GM21619 (cell line): ENCODE measurements at regions not wholly inside any gene's neighbourhood (a gene's known extent, or its start where the extent isn't known, plus 50 kb on each side); places are given as distances from the start of the nearest gene placed in this dataset.
"Not testable (repeated sequence)": the region's sequence is repeated elsewhere in the genome, so short reads cannot be mapped to it uniquely, and the experiment has no call there.

Experiments used
- ATAC-seq: cut with Tn5 transposase; IDR thresholded peaks from one replicate; pipeline ENCODE4 v1.9.1; 2021; ENCODE audit not compliant: unreplicated experiment

GRCh38 chr18:43936176-43936575, 658.9 kb upstream of the SYT4 start:
- no peak for ATAC-seq

GRCh38 chr18:43949291-43949690, 672.0 kb upstream of the SYT4 start:
- ATAC-seq, result no peak

GRCh38 chr18:43950062-43950461, 672.8 kb upstream of the SYT4 start:
- no peak for ATAC-seq

DNA sequence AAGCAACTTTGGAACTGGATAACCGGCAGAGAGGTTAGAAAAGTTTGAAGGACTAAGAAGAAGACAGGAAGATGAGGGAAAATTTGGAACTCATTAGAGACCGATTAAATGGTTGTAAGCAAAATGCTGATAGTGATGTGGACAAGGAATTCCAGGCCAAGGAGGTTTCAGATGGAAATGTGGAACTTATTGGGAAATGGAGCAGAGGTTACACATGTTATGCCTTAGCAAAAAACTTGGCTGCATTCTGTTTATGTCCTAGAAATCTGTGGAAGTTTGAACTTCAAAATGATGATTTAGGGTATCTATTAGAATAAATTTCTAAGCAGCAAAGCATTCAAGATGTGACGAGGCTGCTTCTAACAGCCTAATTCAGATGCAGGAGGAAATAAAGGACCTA, 675.1 kb upstream of the SYT4 start:
- ATAC-seq, result no peak

- ATAC-seq, result no peak
Measured at GRCh38 chr18:43961722-43962121, 684.4 kb upstream of the SYT4 start.

DNA sequence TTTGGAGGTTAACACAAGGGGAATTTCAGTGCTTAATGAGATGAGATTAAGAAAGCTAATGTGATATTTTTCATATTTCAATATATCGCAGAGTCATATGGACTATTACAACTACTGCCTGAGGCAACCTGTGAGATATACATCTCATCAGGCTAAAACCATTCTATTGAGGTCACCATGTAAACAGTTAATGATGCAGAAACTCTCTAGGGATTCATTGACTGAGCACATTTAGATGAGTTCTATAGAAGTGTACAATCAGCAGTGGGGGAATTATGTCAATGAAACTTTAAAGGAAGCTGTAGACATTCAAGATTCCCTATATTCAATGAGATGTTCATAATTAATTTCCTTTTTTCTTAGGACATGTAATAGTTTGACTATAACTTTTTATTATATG, 687.4 kb upstream of the SYT4 start:
- no peak for ATAC-seq

GRCh38 chr18:43965691-43966090, 688.4 kb upstream of the SYT4 start:
- no peak for ATAC-seq

DNA sequence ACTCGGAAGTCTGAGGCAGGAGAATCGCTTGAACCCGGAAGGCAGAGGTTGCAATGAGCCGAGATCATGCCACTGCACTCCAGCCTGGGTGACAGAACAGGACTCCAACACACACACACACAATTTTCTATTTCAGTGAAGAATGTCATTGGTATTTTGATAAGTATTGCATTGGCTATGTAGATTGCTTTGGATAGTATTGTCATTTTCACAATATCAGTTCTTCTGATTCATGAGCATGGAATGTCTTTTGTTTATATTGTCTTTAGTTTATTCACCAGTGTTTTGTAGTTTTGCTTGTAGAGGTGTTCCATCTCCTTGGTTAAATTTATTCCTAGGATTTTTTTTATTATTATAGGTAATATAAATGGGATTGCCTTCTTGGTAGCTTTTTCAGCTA, 693.4 kb upstream of the SYT4 start:
- ATAC-seq, result no peak

DNA sequence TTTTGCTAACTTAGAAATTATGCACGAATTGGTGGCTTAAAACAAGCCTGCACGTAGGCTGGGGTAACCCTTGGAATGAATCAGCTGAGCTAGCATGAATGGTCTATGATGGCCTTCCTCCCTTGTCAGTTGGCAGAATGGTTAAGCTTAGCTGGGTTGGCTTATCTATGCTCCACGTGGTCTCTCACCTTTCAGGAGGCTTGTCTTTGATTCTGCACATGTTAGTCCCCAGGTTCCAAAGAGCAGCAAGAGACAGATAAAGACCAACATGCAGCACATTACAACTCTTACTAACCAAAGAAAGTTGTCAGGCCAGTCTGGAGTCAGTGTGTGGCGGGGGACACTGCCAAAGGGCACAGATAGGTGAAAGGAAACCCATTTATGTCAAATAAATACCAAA, 700.9 kb upstream of the SYT4 start:
- no peak for ATAC-seq

DNA sequence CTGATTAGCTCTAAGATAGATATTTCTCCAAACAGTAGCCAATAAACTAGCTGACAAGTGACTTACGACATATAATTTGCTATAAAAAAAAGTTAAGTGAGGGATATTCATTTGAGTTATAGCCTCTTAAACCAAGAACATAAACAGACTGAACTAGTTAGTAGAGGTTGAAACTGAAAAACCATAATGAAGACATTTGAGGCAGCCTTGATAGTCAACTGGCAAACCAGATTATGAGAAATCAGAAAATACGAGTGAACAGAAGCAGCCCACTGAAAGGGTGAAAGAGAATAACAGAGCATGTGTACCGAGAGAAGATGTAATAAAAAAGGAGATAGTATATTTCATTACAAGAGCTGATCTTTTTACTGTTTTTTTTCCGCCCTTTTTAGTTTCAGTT, 698.1 kb upstream of the SETBP1 start:
- ATAC-seq, result no peak

- not testable (repeated sequence) for ATAC-seq
Measured at GRCh38 chr18:43987061-43987460, 693.6 kb upstream of the SETBP1 start.

DNA sequence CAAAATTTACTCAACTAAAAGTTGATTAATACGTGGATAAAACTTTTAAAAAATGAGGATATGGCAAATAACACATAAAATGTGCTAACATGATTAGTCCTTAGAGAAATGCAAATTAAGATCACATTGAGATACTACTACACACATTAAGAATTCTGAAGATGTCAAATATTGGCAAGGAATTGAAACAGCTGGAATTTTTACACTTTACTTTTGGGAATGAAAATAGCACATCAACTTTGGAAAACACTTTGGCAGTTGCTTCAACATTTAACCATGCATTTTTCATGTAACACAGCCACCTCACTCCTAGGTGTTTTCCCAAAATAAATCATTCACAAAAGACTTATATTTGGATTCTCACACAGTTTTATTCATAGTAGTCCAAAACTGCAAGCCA, 687.9 kb upstream of the SETBP1 start:
- ATAC-seq, result no peak

- ATAC-seq, result no peak
Measured at GRCh38 chr18:43994381-43994780, 686.3 kb upstream of the SETBP1 start.

DNA sequence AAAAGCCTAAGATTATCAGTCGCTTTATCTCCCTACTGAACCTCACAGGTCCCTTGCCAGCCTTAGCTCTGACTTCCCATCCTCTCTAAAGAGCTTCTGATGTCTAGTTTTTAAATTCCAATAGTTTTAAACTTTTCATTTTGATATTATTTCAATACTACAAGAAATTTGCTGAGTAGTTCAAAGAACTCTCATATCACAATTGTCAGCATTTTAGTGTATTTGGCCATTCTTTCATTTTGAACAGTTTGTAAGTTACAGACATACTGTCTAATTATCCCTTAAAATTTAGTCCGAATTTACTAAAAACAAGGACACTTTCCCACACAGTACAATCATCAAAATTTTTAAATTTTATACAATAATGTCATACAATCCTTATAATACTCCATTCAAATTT, 666.8 kb upstream of the SETBP1 start:
- no peak for ATAC-seq

DNA sequence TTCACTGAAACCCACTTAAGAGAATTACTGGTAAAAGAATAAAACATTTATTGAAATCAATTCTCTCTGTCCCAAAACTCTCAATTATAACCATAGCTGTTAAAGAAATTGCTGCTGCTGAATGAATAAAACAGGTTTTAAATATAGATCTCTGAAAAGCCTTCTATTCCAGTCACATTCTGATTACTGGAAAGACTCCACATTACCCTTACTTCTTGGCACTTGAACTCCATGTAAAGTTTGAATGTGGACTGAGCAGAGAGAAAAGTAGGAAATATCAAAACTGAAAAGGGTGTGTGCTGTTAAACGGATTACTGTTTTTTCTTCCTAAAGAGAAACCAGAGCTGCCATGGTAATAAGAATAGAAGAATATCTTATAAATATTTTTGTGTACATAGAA, 655.3 kb upstream of the SETBP1 start:
- ATAC-seq, result no peak

- ATAC-seq, result no peak
Measured at GRCh38 chr18:44028109-44028508, 652.6 kb upstream of the SETBP1 start.

DNA sequence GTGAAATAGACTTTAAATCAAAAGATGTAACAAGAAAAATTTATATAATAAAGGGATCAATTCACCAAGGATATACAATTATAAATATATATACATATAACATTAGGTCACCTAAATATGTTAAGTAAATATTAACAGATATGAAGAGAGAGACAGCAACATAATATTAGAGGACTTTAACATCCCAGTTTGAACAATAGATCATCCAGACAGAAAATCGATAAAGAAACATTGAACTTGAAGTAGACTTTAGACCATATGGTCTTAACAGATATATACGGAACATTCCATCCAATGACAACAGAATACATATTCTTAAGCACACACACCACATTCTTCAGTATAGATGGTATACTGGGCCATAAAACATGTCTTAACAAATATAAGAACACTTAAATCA, 649.6 kb upstream of the SETBP1 start:
- ATAC-seq, result no peak

GRCh38 chr18:44033144-44033701, 647.5 kb upstream of the SETBP1 start:
- ATAC-seq, result no peak

DNA sequence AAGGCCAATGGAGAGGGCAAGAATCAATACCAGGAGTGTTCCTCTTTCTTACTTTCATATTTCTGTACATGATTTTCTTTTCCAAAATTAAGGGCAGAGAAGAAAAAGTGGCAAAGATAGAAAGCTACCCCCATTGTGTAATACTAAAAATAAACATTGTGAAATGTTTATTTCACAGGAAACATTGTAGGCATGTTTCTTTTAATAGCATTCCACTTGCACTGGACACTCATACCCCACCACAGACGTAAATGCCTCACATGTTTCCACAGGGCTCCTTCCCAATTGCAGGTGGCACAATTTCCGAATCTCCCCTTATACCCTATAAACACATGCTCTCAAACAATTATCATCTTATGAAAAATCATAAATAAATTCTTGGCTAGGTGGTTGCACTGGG, 645.1 kb upstream of the SETBP1 start:
- no peak for ATAC-seq

- no peak for ATAC-seq
Measured at GRCh38 chr18:44036501-44036900, 644.2 kb upstream of the SETBP1 start.

- no peak for ATAC-seq
Measured at GRCh38 chr18:44039216-44039615, 641.5 kb upstream of the SETBP1 start.

- no peak for ATAC-seq
Measured at GRCh38 chr18:44039826-44040225, 640.9 kb upstream of the SETBP1 start.

- no peak for ATAC-seq
Measured at GRCh38 chr18:44041553-44041952, 639.1 kb upstream of the SETBP1 start.

- no peak for ATAC-seq
Measured at GRCh38 chr18:44041961-44042360, 638.7 kb upstream of the SETBP1 start.
